IPS-15b (cell line): ENCODE measurements at regions not wholly inside any gene's neighbourhood (a gene's known extent, or its start where the extent isn't known, plus 50 kb on each side); places are given as distances from the start of the nearest gene placed in this dataset.

Experiments used
- H3K27me3 ChIP-seq: one replicate; pipeline ENCODE4 v1.6.1; 2013; ENCODE audit warnings: low read length; ENCODE audit not compliant: control insufficient read depth, insufficient read depth
- H3K36me3 ChIP-seq: one replicate; pipeline ENCODE4 v1.6.1; 2013; ENCODE audit warnings: low read length; ENCODE audit not compliant: control insufficient read depth, insufficient read depth
- H3K4me1 ChIP-seq: one replicate; pipeline ENCODE4 v1.6.1; 2013; ENCODE audit warnings: mild to moderate bottlenecking, low read length; ENCODE audit not compliant: control insufficient read depth, insufficient read depth
- H3K4me3 ChIP-seq: one replicate; pipeline ENCODE4 v1.5.1; 2013; ENCODE audit warnings: low read depth, low read length
- H3K9ac ChIP-seq: one replicate; pipeline ENCODE4 v1.6.1; 2013; ENCODE audit warnings: low read depth, mild to moderate bottlenecking, low read length
- H3K9me3 ChIP-seq: one replicate; pipeline ENCODE4 v1.6.1; 2013; ENCODE audit warnings: mild to moderate bottlenecking, low read length; ENCODE audit not compliant: control insufficient read depth, insufficient read depth

DNA sequence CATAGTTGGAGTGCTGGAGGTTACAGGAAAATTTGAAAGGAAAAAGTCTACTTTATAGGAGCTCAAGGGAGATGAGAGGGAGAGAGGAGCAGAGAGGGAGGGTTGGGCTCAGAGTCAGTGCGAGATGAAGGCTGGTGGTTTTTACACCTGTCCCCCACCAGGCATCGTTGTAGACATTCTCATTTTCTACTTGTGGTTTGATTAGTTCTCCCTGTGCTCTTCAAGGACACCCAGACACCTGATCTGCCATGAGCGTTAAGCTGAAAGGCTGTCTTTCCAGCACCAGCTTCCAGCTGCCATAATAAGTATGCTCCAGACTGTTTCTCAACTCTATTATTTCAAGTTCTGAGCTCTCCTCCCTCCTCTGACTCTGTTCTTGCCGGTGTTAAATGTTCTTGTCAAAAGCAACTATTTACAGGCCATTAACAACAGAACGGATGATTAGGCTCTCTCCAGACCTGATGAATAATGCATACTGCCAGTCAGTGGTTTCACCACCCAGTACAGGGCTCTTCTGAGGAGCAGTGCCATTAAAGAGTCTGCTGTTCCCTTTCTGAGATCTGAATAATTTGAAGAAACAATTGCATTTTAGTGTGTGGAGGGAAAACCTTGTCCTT is 514.6 kb upstream of the MCTP2 start:
- no peaks in the 10 kb centered on the region for H3K27me3 ChIP-seq
- no peak overlapping the region for H3K4me3 ChIP-seq
- H3K9ac ChIP-seq = no peak overlapping the region
- no peaks in the 10 kb centered on the region for H3K4me1 ChIP-seq
- H3K36me3 ChIP-seq = no peaks in the 10 kb centered on the region
- H3K9me3 ChIP-seq = no peaks in the 10 kb centered on the region

DNA sequence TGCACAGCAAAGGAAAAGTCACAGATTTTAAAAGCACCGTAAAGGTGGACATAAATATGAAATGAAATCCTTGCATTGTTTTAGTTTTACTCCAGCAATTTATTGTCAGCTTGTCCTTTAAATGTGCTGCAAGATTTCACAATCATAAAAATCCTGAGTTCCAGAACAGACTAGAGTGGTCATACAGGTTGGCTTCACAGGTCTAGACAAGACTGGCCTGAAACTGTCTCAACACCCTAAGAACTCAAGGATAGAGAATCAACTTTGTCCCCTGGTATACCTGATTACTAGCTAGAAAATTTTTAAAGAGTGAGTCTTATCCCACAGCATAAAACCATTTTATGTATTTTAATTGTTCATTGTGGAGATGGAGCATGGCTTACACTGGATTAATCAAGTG is 521.7 kb upstream of the MCTP2 start:
- Histone ChIP-seq H3K36me3 (no peaks in the 10 kb centered on the region), H3K4me3 (no peak overlapping the region), H3K4me1 (no peaks in the 10 kb centered on the region), H3K9me3 (no peaks in the 10 kb centered on the region), H3K27me3 (no peaks in the 10 kb centered on the region), H3K9ac (no peak overlapping the region)

DNA sequence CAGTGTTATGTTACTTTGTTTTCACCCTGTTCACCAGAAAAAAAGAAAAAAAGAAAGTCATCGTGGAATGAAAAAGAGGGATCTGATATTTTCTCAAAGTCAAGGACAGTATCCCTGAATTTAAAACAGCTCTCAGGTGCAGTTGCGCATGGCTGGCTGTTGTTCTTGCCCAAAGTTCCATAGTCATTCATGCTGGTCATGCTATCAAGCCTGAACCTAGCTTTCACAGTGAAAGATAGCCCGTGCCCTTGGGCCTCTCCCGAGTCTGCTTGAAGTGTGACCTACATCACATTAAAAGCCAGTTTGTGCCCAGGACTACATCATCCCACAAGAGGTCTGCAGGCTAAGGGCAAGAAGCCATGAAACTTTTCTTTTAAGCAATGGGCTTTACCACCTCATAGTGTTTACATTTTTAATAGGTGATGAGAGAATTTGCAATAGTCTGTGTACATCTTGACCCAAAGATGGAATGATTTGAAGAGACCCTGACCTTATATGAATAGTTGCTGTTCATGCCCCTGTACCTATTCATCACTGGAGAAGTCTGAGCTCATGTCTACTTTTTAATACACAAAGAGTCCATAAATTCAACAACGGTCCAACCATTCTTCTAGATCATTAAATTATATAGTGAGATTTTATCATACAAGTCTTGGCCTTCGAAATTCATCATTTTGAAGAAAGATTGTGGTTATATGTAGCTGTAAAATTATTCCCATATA is 522.5 kb upstream of the MCTP2 start:
- Histone ChIP-seq H3K9ac (no peak overlapping the region), H3K9me3 (no peaks in the 10 kb centered on the region), H3K27me3 (no peaks in the 10 kb centered on the region), H3K4me1 (no peaks in the 10 kb centered on the region), H3K4me3 (no peak overlapping the region), H3K36me3 (no peaks in the 10 kb centered on the region)

DNA sequence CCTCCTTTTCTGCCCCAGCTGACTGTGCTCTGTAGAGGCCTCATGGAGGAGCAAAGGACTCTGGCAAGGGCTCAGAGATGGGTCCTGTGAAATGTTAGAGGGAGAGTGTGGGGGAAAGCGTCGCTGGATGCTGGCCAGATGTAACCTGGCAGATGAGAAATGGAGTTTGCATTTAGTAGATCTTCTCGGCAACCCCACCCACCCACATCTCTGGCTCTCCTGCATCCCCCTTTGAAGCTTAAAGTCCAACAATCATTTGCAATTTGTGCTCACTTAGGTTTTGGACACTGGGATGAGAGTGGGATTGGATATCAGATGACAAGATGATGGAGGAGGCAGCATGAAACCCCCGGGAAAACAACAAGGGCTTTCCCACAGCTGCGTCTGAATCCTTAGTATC is 523.6 kb upstream of the MCTP2 start:
- no peaks in the 10 kb centered on the region for H3K36me3 ChIP-seq

GRCh38 chr15:93706495-93707292 is 524.7 kb upstream of the MCTP2 start:
- no peaks in the 10 kb centered on the region for H3K27me3 ChIP-seq
- H3K4me1 ChIP-seq = no peaks in the 10 kb centered on the region
- no peak overlapping the region for H3K9ac ChIP-seq

More for the DNA sequence above, 523.6 kb upstream of the MCTP2 start:
- Histone ChIP-seq H3K4me3 (no peak overlapping the region), H3K4me1 (no peaks in the 10 kb centered on the region), H3K27me3 (no peaks in the 10 kb centered on the region), H3K9me3 (no peaks in the 10 kb centered on the region), H3K9ac (no peak overlapping the region)

DNA sequence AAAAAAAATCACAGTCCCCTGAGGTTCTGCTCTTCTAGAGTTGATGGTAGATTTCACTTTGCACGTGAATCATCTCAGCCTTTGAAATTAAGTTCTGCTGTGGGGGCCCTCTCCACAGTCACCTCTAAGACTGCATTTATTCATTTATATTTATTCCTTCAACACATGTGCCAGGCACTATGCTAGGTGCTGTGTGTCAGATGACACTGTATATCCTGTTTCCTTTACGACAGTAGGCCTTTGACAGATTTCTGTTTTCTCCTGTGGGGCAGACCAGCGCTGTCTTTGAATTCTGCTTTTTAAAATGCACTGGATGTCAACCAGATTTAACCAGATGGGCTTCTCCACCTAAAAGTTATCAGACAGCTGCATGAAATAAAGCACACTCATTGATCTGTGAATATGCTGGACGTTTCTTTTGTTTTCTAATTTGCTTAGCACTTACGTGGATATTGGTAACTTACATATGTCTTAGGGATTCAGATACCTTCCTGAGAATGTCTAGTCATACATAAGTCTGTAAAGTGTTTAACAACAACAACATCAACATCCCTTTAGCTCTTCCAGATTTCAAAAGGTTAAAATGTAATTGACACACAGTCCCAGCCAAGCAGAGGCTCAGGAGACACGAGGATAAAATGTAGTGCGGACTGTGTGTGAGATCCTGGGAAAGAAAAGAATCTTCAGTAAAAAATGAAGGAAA is 525.5 kb upstream of the MCTP2 start:
- no peaks in the 10 kb centered on the region for H3K4me1 ChIP-seq
- H3K9ac ChIP-seq = no peak overlapping the region
- no peaks in the 10 kb centered on the region for H3K36me3 ChIP-seq
- no peaks in the 10 kb centered on the region for H3K9me3 ChIP-seq
- H3K4me3 ChIP-seq = no peak overlapping the region
- H3K27me3 ChIP-seq = no peaks in the 10 kb centered on the region

More at GRCh38 chr15:93706495-93707292, 524.7 kb upstream of the MCTP2 start:
- H3K9me3 ChIP-seq = no peaks in the 10 kb centered on the region
- no peak overlapping the region for H3K4me3 ChIP-seq
- no peaks in the 10 kb centered on the region for H3K36me3 ChIP-seq

- Histone ChIP-seq H3K9me3 (no peaks in the 10 kb centered on the region), H3K9ac (no peak overlapping the region), H3K4me3 (no peak overlapping the region), H3K4me1 (no peaks in the 10 kb centered on the region), H3K36me3 (no peaks in the 10 kb centered on the region), H3K27me3 (no peaks in the 10 kb centered on the region)
Observed at GRCh38 chr15:93703092-93703739, 528.1 kb upstream of the MCTP2 start.

DNA sequence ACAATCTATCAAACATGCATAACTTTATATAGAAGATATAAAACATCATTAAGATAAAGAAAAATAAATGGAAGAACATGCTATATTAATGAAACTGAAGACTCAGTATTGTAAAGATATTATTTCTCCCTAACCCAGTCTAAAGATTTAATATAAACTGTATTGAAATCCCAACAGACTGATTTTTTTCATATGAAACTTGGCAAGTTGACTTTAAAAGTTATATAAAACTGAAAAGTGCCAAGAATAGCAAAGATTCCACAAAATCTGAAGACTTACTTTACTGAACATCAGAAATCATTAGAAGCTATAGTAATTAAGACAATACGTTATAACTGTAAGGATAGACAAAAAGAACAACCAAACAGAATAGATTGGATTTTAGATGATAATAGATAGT is 531.3 kb upstream of the MCTP2 start:
- Histone ChIP-seq H3K36me3 (no peaks in the 10 kb centered on the region), H3K27me3 (no peaks in the 10 kb centered on the region), H3K9me3 (no peaks in the 10 kb centered on the region), H3K4me1 (no peaks in the 10 kb centered on the region), H3K4me3 (no peak overlapping the region), H3K9ac (no peak overlapping the region)

DNA sequence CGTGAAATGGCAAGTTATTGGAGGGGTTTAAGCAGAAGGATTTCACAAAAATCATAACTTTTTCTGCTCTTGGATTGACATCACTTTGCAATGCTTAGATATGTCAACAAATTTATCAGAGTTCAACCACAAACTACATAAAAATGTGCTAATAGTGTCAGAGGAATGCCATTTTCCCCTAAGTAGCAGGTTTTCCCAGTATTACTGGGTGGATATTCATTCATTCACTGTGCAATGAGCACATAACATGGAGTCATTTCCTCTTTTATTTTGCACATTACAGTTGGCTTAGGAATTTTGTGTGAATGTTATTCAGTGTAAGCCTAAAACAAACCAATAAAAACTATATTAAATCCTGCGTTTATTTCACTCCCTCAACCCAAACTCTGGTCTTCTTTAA is 537.3 kb upstream of the MCTP2 start:
- no peak overlapping the region for H3K9ac ChIP-seq
- H3K27me3 ChIP-seq = no peaks in the 10 kb centered on the region
- H3K4me1 ChIP-seq = no peaks in the 10 kb centered on the region
- H3K9me3 ChIP-seq = no peaks in the 10 kb centered on the region
- H3K36me3 ChIP-seq = no peaks in the 10 kb centered on the region
- no peak overlapping the region for H3K4me3 ChIP-seq

DNA sequence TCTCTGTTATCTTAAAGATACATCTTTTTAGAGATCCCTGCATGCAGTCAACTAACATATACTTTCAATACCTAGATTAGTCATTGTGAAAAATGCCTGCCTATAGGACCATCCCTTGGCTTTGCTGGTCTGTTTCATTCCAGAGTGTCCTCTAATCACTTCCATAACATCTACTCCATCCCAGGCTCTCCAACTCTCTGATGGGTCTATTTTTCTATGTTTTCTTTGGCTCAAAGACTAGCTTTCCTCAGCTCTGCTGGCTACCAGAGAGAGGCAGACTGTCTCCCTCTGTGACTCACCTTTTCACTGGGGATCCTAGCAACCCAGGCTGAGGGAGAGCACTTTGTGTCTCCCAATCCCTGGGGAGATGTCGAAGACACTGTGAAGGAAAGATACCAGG is 547.7 kb upstream of the MCTP2 start:
- Histone ChIP-seq H3K4me1 (no peaks in the 10 kb centered on the region), H3K9ac (no peak overlapping the region), H3K27me3 (no peaks in the 10 kb centered on the region), H3K9me3 (no peaks in the 10 kb centered on the region), H3K36me3 (no peaks in the 10 kb centered on the region), H3K4me3 (no peak overlapping the region)

- Histone ChIP-seq H3K4me1 (peaks cover 5% of the 10 kb centered on the region), H3K27me3 (no peaks in the 10 kb centered on the region), H3K9ac (no peak overlapping the region), H3K4me3 (no peak overlapping the region), H3K9me3 (no peaks in the 10 kb centered on the region), H3K36me3 (no peaks in the 10 kb centered on the region)
Observed at GRCh38 chr15:93671387-93671943, 559.9 kb upstream of the MCTP2 start.
